Kidney epithelial cell (primary cell): ENCODE measurements at regions not wholly inside any gene's neighbourhood (a gene's known extent, or its start where the extent isn't known, plus 50 kb on each side); places are given as distances from the start of the nearest gene placed in this dataset.
"Not testable (repeated sequence)": the region's sequence is repeated elsewhere in the genome, so short reads cannot be mapped to it uniquely, and the experiment has no call there.

Experiments used
- DNase-seq: peaks from one replicate; pipeline ENCODE4 v3.0.0-alpha.2; 2010; ENCODE audit warnings: low read depth
- H3K27me3 ChIP-seq: 2 replicates; pipeline ENCODE4 v1.6.0; 2011; ENCODE audit warnings: low read length; ENCODE audit not compliant: control insufficient read depth, insufficient read depth
- H3K36me3 ChIP-seq: 2 replicates; pipeline ENCODE4 v1.5.1; 2011; ENCODE audit warnings: low read length; ENCODE audit not compliant: control insufficient read depth, insufficient read depth
- H3K4me3 ChIP-seq: 2 replicates; pipeline ENCODE4 v1.5.1; 2011; ENCODE audit warnings: low read depth, mild to moderate bottlenecking, control low read depth, low read length
- TF ChIP-seq, protein P1 (sequence below): IDR thresholded peaks from 2 replicates; pipeline ENCODE4 v1.5.1; 2011; ENCODE audit warnings: mild to moderate bottlenecking, moderate library complexity, low read length, control low read depth, inconsistent platforms; ENCODE audit not compliant: insufficient read depth, poor library complexity, severe bottlenecking

DNA sequence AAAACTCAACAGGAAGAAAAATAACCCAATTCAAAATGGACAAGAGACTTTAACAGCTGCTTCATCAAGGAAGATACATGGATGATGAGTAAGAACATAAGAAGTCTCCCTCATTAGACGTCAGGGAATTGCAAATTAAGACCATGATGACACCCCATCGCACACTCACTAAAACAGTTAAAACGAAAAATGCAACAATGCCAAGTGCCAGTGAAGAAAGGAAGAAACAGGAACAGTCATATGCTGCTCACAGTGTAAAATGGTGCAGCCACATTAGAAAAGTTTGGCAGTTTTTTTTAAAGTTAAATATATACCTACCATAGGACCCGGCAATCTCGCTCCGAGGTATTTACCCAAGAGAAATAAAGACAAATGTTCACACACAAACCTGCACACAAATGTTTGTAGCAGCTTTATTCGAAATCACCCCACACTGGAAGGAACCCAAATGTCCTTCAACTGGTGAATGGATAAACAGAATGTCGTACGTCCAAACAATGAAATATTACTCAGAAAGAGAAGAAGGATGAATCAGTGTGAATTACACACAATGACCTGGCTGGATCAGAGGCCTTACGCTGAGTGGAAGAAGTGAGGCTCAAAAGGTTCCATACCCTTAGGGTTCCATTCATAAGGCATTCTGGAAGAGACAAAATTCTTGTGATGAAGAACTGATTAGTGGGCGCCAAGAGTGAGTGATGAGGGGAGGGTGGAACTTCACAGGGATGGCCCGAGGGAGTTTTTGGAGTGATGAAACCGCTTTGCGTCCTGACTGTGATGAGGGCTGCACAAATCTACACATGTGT, 110.3 kb downstream of the C16orf95 start:
- no peaks in the 10 kb centered on the region for H3K27me3 ChIP-seq
- no peak overlapping the region for H3K4me3 ChIP-seq
- TF ChIP-seq, protein P1, sequence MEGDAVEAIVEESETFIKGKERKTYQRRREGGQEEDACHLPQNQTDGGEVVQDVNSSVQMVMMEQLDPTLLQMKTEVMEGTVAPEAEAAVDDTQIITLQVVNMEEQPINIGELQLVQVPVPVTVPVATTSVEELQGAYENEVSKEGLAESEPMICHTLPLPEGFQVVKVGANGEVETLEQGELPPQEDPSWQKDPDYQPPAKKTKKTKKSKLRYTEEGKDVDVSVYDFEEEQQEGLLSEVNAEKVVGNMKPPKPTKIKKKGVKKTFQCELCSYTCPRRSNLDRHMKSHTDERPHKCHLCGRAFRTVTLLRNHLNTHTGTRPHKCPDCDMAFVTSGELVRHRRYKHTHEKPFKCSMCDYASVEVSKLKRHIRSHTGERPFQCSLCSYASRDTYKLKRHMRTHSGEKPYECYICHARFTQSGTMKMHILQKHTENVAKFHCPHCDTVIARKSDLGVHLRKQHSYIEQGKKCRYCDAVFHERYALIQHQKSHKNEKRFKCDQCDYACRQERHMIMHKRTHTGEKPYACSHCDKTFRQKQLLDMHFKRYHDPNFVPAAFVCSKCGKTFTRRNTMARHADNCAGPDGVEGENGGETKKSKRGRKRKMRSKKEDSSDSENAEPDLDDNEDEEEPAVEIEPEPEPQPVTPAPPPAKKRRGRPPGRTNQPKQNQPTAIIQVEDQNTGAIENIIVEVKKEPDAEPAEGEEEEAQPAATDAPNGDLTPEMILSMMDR: no peak
- H3K36me3 ChIP-seq: no peaks in the 10 kb centered on the region
- no peak for DNase-seq

DNA sequence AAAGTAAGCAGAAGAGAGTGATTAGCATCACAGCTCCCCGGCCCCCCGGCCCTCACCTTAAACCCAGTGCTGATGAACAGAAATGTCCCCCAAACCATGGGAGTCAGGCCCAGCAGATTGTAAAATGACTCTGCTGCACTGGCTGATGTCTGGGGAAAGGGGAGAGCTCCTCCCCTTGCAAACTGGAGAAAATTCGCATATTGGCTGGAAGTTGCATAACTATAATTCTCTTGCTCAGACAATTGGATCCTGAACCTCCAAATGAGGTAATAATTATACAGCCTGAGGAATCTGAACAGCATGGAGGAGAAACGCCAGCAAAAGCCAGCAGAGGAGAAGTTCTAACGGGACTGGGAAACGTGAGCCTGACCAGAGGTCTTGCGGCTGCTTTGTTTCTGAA, 109.7 kb downstream of the C16orf95 start:
- TF ChIP-seq, protein P1: no peak
- H3K4me3 ChIP-seq: no peak overlapping the region
- H3K27me3 ChIP-seq: no peaks in the 10 kb centered on the region
- H3K36me3 ChIP-seq: no peaks in the 10 kb centered on the region
- DNase-seq: no peak

DNA sequence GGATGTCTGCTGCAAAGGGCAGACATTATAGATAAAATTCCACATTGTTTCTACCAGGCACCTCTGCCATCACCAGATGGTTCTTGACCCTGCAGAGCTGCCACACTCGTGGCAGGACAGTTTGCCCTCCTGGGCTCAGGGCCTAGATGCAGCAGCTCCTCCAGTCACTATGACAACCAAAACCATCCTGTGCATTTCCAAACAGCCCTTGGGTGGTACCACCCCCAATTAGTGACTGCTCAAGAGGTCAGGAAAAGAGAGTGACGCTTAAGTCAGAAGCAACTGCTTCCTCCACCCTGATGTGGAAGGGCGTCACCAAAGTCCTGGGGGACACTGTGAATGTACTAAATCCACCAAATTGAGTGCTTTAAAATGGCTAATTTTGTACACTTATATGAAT, 109.2 kb downstream of the C16orf95 start:
- no peaks in the 10 kb centered on the region for H3K36me3 ChIP-seq
- TF ChIP-seq, protein P1: no peak
- H3K27me3 ChIP-seq: no peaks in the 10 kb centered on the region
- DNase-seq: no peak
- H3K4me3 ChIP-seq: no peak overlapping the region

DNA sequence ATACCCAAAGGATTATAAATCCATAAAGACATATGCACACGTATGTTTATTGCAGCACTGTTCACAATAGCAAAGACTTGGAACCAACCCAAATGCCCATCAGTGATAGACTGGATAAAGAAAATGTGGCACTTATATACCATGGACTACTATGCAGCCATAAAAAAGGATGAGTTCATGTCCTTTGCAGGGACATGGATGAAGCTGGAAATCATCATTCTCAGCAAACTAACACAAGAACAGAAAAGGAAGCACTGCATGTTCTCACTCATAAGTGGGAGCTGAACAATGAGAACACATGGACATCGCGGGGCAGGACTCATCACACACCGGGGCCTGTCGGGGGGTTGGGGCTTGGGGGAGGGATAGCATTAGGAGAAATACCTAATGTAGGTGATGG, 108.2 kb downstream of the C16orf95 start:
- not testable (repeated sequence) for H3K4me3 ChIP-seq, H3K36me3 ChIP-seq, H3K27me3 ChIP-seq, DNase-seq

DNA sequence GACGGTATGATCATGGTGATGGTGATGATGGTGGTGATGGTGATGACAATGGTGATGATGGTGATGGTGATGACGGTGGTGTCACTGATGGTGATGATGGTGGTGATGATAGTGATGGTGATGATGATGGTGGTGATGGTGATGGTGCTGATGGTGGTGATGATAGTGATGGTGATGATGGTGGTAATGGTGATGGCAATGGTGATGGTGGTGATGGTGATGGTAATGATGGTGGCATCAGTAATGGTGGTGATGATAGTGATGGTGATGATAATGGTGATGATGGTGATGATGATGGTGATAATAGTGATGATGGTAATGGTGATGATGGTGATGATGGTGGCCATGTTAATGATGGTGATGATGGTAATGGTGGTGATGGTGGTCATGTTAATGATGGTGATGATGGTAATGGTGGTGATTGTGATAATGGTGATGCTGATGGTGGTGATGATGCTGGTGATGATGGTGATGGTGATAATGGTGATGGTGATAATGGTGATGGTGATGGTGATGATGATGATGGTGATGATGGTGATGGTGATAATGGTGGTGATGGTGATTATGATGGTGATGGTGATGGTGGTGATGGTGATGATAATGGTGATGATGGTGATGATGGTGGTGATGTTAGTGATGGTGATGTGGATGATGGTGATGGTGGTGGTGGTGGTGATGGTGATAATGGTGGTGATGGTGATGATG, 107.2 kb downstream of the C16orf95 start:
- Histone ChIP-seq H3K27me3 (no peaks in the 10 kb centered on the region), H3K4me3 (no peak overlapping the region), H3K36me3 (no peaks in the 10 kb centered on the region)
- DNase-seq: no peak
- TF ChIP-seq, protein P1: no peak

DNA sequence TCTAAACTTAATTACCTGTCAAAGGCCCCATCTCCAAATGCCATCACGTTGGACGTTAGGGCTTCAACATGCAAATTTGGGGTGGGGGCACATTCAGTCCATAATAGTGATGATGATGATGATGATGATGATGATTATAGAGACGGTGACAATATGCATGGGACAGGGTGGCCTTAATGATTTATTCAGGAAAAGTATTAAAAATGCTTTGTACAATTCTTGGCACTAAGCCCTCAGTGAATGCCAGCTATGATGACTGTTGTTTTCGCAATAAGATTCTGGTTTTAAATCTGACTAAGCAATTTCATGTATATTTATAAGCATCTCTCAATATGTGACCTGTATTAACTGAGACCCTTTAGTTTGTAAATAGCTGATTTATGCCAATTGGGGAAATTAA, 106.3 kb downstream of the C16orf95 start:
- no peaks in the 10 kb centered on the region for H3K27me3 ChIP-seq
- no peak overlapping the region for H3K4me3 ChIP-seq
- H3K36me3 ChIP-seq: no peaks in the 10 kb centered on the region
- TF ChIP-seq, protein P1: no peak
- no peak for DNase-seq
